ENCODE measurements at regions not wholly inside any gene's neighbourhood (a gene's known extent, or its start where the extent isn't known, plus 50 kb on each side); places are given as distances from the start of the nearest gene placed in this dataset.

DNA sequence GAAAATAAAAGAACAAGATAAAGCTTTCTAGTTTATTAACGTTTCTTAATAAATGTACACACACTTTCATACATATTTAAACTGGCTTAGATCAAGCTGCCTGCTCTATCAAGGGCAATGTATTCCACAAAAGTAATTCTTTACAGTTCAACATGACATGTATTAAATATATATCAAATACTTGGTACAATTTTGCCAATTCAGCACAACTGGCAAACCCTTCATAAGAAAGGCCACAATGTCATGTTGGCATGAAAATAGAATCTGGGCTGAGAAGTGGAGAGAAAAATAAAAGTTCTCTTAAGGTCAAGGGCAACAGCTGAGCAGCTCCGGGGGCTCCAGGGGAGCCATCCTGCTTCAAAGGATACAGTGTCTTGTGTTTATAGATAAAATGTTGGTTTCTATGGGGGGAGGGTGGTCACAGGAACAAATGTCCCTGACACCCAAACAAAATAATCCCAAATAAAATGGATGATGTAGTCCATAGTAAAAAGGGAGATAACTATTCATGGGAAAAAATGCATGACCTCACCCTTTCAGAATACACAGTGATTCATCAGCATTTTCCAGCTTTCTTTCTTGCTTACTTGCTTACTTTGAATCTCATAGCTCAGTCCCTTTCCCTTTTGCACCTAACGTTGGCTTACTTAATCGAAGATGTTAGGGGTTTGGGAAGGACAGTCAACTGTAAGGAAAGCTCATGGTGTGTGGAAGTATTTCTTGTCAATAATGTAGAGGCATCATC, 494.9 kb downstream of the NYAP2 start:
- intact Hi-C loops (cut with DNase I) = no loop called here
- Histone ChIP-seq H3K27ac (ENCODE audit: low read depth in 2 of 2, low read length in 2 of 2) (no peak overlapping the region), H3K4me3 (ENCODE audit: low read length in 3 of 3) (no peak overlapping the region), H3K36me3 (ENCODE audit: control insufficient read depth in 2 of 3, insufficient read depth in 3 of 3, low read length in 3 of 3) (no peaks in the 10 kb centered on the region), H3K9ac (ENCODE audit: low read length in 3 of 3) (no peak overlapping the region), H3K4me1 (ENCODE audit: control insufficient read depth in 2 of 3, insufficient read depth in 2 of 3, low read depth in 1 of 3, low read length in 3 of 3) (peaks cover 0 to 3% (median 2%) of the 10 kb centered on the region in 3 donors), H3K27me3 (ENCODE audit: control insufficient read depth, insufficient read depth, low read length) (no peaks in the 10 kb centered on the region), H3K9me3 (ENCODE audit: control insufficient read depth in 2 of 3, insufficient read depth in 1 of 3, low read length in 3 of 3) (no peaks in the 10 kb centered on the region)
- TF ChIP-seq CTCF (IDR thresholded peaks at IDR 0.05; ENCODE audit: borderline replicate concordance, extremely low read depth, insufficient read depth) = no peak
- DNase-seq (peak in 1 of 5 donors; percentile 6), FAIRE-seq (no peak)

DNA sequence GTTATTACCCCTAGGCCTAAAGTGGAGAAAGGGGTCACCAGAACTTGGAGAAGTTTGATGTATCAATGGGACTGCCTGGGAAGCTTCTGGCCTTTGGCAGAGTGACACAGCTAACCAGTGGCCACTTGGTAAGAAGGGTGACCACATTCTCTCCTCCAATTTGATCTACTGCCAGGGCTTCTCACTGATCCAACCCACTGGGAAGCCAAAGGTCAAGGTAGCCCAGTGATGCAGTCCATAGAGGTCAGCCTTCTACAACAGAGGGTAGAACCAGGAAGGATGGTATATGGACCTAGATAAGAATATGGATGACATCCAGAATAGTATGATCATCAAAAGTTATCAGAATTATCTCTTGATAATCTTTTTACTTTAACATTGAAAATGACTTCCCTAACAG, 493.6 kb downstream of the NYAP2 start:
- Histone ChIP-seq H3K27ac (ENCODE audit: low read depth in 2 of 2, low read length in 2 of 2) (no peak overlapping the region), H3K4me1 (ENCODE audit: control insufficient read depth in 2 of 3, insufficient read depth in 2 of 3, low read depth in 1 of 3, low read length in 3 of 3) (peaks cover 0 to 3% (median 2%) of the 10 kb centered on the region in 3 donors), H3K9ac (ENCODE audit: low read length in 3 of 3) (no peak overlapping the region), H3K27me3 (ENCODE audit: control insufficient read depth, insufficient read depth, low read length) (no peaks in the 10 kb centered on the region), H3K9me3 (ENCODE audit: control insufficient read depth in 2 of 3, insufficient read depth in 1 of 3, low read length in 3 of 3) (no peaks in the 10 kb centered on the region), H3K4me3 (ENCODE audit: low read length in 3 of 3) (no peak overlapping the region), H3K36me3 (ENCODE audit: control insufficient read depth in 2 of 3, insufficient read depth in 3 of 3, low read length in 3 of 3) (no peaks in the 10 kb centered on the region)
- FAIRE-seq = no peak
- intact Hi-C loops (cut with DNase I) = no loop called here
- TF ChIP-seq CTCF (IDR thresholded peaks at IDR 0.05; ENCODE audit: borderline replicate concordance, extremely low read depth, insufficient read depth) = no peak
- DNase-seq = no peak

- Histone ChIP-seq H3K9ac (ENCODE audit: low read length in 3 of 3) (no peak overlapping the region), H3K36me3 (ENCODE audit: control insufficient read depth in 2 of 3, insufficient read depth in 3 of 3, low read length in 3 of 3) (no peaks in the 10 kb centered on the region), H3K27ac (ENCODE audit: low read depth in 2 of 2, low read length in 2 of 2) (no peak overlapping the region), H3K9me3 (ENCODE audit: control insufficient read depth in 2 of 3, insufficient read depth in 1 of 3, low read length in 3 of 3) (no peaks in the 10 kb centered on the region), H3K27me3 (ENCODE audit: control insufficient read depth, insufficient read depth, low read length) (no peaks in the 10 kb centered on the region), H3K4me3 (ENCODE audit: low read length in 3 of 3) (no peak overlapping the region), H3K4me1 (ENCODE audit: control insufficient read depth in 2 of 3, insufficient read depth in 2 of 3, low read depth in 1 of 3, low read length in 3 of 3) (peaks cover 0 to 3% (median 2%) of the 10 kb centered on the region in 3 donors)
- TF ChIP-seq CTCF (IDR thresholded peaks at IDR 0.05; ENCODE audit: borderline replicate concordance, extremely low read depth, insufficient read depth) = no peak
- DNase-seq = no peak
- no peak for FAIRE-seq
- intact Hi-C loops (cut with DNase I) = no loop called here
These were observed 492.3 kb downstream of the NYAP2 start for GRCh38 chr2:225891771-225892170.
